GM12891 (cell line): ENCODE measurements at regions not wholly inside any gene's neighbourhood (a gene's known extent, or its start where the extent isn't known, plus 50 kb on each side); places are given as distances from the start of the nearest gene placed in this dataset.

Experiments used
- POLR2A ChIP-seq: IDR thresholded peaks from 2 replicates; pipeline ENCODE4 v1.6.1; 2011; ENCODE audit warnings: low read depth, low read length, control low read depth
- POLR2AphosphoS5 ChIP-seq: IDR thresholded peaks from 2 replicates; pipeline ENCODE4 v1.6.1; 2011; ENCODE audit warnings: low read depth, low read length, control low read depth
- POU2F2 ChIP-seq: IDR thresholded peaks from 2 replicates; pipeline ENCODE4 v1.6.1; 2011; ENCODE audit warnings: low read depth, mild to moderate bottlenecking, control low read depth, low read length, moderate library complexity
- SPI1 ChIP-seq: IDR thresholded peaks from 2 replicates; pipeline ENCODE4 v1.6.1; 2011; ENCODE audit warnings: low read depth, low read length, control low read depth
- TAF1 ChIP-seq: IDR thresholded peaks from 2 replicates; pipeline ENCODE4 v1.6.1; 2011; ENCODE audit warnings: low read depth, low read length, control low read depth

DNA sequence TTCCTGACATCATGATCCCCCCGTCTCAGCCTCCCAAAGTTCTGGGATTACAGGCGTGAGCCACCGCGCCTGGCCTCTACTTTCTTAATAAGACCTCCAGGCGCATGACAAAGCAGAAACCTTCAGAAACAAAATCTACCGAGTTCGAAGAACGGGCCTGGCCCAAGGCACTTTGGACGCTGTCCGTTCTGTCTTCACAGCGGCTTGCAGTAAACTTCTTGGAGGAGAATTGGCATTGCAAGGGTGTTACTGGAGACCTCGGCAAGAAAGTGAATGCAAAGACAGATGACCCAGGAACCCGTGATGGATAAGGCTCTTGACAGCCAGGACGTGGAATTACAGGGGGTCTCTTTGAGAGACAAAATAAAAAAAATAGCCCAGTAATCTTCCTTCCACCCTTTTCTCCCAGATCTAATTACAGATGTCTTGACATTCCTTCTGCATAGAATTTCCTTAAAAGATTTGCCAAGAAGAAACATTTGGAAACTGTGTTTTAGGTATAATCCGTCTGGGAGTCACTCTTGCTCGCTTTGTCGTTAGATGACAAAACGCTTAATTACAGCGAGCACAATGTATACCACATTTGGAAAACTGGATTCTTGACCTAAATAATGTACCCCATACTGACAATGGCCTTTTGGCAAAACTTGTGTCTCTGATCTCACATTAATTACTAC lies 83.2 kb upstream of the TBX3 start:
- no peak for TF ChIP-seq POLR2A
- no peak for TF ChIP-seq POLR2AphosphoS5
- no peak for TF ChIP-seq TAF1
- no peak for TF ChIP-seq POU2F2
- TF ChIP-seq SPI1 = no peak
